ENCODE measurements at regions not wholly inside any gene's neighbourhood (a gene's known extent, or its start where the extent isn't known, plus 50 kb on each side); places are given as distances from the start of the nearest gene placed in this dataset.

DNA sequence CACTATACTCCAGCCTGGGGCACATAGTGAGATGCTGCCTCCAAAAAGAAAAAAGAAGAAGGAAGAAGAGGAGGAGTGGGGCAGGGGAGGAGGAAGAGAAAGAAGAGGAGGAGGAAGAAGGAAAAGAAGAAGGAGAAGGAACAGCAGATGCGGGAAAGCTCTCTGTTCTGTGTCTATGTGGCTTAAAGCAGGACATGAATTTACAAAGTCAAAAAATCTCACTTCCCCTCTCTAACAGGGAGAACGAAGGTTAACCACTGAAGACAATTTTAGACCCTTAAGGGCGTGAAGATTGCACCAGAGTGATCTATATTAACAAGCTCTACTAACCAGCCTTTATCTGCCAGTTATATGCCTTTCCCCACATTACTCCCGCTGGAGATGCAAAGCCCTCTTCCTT lies 258.9 kb downstream of the METTL4 start:
- DNase-seq (ENCODE audit: low read depth), result no peak

DNA sequence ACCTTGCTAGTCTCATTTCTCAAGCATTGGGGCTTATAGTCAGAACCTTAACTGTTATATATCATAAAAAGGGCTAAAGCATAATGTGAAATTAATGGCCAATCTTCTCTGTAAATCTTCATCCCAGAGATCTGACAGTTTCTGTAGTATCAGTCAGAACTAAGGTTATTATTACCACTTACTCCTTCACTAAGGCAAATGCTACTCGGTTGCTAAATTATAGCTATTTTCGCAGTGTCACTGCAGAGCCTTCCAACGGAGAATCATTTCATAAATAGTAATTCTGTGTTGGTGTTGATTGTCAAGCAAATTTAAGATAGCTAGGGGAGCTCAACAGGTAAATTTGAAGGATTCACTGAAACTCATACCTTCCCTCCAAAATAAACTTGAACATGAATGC lies 258.0 kb downstream of the METTL4 start:
- DNase-seq (ENCODE audit: low read depth), result no peak

DNA sequence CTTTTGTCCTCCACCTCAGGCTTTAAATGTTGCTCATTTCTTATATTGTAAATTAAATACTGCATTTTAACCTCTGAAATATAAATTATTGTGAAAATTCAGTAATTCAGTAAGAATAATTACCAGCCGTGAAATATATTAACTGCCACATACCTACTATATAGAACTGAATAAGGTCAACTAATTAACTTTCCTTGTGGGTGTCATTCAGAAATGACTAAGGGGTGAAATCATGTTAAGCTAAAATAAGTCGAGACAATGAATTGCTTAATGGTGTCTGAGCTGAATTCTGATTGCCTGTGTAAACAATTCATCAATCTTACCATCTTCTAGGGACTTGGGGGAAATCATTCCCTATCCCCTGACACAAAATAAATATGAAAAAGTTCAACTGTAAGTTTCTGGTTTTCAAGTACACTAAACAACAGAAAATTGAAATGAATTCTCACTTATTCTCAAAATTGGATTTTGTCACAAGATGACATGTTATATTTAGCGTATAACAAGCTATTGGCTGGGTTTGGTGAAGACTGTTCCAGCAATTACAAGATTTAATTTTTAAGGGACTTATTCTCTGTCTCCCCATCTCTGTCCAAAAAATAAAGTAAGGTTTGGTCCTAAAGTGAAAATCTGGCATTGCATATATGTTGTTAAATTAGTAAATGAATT lies 255.1 kb downstream of the METTL4 start:
- DNase-seq (ENCODE audit: low read depth), result no peak

DNA sequence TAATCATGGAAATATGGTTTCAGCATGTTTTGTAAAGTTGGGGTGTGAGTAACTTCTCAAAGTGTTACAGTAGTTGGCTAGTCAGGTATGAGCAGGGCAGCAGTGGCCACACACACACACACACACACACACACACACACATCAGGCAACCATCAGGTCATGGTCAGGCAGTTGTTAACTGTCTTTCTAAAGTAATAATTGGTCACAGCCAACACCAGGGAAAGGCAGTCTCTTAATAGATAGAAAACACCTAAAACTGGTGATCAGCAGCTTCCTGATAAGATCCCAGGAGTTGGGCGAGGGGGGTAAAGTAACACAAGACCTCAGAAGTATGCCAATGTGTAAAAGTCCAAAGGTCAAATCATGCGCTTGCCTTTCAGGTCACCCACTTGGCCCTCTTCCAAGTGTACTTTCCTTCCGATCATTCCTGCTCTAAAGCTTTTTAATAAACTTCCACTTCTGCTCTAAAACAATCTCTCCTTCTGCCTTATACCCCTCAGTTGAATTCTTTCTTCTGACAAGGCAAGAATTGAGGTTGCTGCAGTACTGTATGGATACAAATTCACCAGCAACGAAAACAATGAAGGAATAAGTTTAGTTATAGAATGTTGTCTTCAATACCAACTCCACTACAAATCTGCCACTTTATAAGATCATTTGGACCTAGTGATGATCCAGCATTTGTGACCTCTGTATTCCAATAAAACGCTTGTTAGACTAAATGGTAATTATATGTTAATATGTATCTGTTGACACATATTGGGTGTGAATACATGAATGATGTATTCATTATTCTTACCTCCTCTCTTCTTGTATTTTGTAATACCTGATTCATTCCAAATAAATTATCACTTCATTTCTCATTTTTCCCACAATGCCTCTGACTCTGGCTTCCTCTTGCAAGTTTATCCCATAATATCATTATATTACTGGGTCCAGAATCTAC lies 254.3 kb downstream of the METTL4 start:
- no peak for DNase-seq (ENCODE audit: low read depth)

DNA sequence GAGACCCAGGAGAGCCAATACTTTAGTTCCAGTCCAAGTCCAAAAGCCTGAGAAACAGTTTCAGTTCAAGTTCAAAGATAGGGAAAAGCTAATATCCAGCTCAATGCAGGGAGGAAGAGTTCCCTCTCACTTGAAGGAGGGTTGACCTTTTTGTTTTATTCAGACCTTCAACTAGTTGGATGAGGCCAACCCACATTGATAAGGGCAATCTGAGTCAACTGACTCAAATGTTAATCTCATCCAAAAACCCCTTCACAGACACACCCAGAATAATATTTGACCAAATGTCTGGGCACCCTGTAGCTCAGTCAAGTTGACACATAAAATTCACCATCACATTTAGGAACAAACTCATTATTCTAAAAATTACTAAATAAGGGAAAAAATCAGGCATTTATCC lies 246.8 kb downstream of the METTL4 start:
- no peak for DNase-seq (ENCODE audit: low read depth)

DNA sequence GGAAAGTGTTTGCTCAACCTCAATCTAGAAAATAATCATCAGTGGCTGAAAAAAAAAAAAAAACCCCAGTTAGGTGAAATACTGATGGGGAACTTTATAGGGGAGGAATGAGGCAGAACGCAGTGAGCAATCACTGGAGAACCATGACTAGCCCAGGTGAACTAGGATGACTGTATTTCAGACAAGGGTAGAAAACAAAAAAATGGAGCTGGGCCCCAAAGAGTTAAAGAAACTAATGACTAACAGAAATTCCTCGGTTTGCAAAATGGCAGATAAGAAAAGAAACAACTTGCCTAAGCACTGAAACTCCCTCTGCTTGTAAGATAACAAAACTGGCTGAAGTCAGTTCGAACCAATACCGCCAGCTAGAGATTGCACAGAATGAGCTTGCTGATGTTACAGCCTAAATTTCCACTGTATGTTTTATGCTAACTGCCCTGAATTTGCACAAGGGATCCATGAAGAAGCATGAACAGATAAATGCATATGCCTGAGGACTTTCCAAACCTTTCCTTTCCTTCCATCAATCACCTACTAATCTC lies 245.9 kb downstream of the METTL4 start:
- no peak for DNase-seq (ENCODE audit: low read depth)

DNA sequence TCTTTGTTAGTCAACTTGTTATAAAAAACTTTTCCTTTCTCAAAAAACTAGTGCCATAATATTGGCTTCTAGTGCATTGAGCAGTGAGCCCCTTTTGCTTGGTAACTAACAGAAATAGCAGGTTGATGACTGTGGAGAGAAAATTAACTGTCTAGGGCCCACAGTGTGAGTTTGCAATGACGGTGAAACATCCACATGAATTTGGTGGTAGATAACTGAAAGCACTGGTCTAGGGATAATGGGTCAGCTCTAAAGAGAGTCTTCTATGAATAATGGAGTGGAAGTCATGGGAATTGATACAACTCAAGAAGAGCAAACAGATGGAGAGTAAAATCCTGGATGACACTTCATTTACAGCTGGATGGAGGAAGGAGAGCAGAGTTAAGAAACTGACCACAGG lies 245.4 kb downstream of the METTL4 start:
- DNase-seq (ENCODE audit: low read depth), result no peak

DNA sequence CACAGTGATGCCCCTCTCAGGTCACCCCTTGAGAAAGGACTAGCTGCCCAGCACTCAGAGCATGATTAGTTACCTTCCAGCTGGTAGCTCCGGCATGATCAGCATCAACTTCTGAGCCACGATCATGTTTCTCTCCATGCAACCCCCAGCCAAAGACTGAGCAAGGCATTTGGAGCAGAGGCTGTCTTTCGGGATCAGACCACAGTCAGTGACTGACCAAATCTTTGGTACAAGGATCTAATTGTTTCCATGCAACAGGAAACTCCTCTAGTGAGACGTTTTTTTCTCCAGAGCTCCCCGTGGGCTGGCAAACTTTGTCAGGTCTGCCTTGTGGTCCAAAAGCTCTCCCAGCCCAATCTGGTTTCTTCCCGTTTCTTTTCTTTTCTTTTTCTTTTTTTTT lies 244.3 kb downstream of the METTL4 start:
- DNase-seq (ENCODE audit: low read depth), result no peak

DNA sequence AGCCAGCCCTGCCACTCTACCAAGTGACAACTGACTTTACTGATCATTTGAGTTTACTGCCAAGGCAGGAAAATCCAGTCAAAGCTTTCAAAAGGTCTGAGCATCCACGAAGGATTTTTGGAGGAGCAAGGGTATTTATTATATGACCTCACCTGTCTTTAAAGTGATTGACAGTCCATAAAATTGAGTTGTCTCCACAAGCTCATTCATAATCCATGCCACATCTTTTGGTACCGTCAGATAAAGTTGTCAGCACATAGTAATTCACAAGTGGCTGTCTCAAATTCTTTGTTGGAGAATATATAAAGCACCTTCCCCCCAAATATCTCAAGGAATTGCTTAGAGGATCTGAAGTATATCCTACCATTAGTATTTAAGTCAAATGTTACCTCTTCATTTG lies 240.5 kb downstream of the METTL4 start:
- no peak for DNase-seq (ENCODE audit: low read depth)

DNA sequence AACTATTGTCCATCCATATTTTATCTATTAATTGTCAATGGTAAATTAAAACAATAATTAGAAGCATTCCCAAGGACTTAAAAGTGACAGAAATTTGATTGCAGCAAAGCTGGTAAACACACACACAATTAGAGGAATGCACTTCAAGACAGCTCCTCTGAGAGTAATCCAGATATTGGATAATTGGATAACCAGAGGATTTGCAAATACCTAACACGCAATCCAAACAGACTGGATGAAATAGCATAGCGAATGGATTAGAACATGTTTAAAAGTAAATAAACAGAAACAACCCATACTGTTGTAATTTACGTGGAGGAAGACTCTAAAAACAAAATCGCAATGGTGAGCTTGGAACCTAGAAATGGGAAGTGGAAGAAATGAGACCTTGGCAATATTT lies 239.8 kb downstream of the METTL4 start:
- DNase-seq (ENCODE audit: low read depth), result no peak

DNA sequence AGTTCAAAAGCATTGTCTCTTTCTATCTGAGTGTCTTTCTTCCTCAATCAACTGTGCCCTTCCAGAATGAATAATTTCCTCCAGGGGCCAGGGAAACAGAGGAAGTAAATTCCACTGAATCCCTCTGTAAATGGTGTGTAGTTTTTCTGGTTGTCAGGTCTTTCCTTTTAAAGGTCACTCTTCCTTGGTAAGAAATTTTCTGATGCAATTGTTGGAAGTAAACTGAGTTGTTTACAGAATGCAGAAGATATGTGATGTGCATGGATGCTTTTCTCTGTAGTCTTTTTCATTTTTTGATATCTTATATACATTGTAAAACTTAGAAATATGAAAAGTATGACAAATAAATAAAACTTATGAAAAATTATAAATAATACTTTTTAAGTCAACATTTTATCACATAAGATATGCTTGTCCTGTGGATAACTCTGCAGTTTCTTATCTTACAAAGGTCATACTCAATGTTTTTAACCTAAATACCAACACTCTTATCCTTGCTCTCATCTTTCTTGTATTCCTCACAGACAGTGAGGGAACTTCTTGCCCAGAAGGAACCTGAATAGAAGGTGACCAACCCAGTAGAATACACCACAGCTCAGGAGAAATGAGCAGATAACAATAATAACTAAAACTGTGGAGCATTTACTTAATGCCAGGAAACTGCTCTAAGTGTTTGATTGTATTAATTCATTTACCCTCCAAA lies 234.5 kb downstream of the METTL4 start:
- DNase-seq (ENCODE audit: low read depth), result no peak

DNA sequence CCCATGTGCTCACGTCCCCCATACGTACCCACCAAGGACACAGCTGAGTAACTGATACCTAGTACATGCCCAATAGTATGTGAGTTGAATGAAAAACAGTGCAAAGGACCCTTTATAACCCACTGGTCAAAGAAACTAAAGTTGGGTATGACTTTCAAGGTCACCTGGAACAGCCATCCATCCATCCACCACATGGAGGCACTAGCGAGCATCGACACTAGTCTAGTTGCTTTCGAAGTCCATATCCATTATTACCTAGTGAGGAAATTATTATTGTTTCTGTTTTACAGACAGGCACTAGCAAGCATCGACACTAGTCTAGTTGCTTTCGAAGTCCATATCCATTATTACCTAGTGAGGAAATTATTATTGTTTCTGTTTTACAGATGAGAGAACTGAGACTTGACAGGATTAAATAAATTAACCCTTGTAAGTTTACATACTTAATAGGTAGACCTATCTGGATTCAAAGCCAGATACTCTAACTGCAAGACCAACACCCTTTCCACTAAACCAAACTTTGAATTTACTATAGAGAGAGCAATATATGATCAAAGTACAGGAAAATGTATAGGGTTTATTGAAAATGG lies 233.7 kb downstream of the METTL4 start:
- no peak for DNase-seq (ENCODE audit: low read depth)

DNA sequence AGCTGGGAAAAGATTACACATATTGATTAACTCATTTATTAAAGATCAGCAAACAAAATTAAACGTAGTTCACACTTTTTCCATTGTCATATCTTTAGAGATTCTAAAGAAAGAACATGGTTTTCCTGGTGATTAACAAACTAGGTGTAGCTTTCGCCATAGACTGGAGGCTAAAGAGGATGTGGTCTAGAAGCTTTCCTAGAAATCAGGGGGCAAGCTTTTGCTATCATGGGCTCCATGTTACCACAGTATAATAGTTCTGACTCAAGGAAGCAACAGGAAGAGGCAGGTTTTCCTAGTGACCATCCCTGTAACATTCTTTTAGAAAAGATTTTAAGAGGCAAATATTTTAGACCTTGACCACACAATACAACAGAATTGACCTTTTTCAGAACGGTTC lies 232.7 kb downstream of the METTL4 start:
- no peak for DNase-seq (ENCODE audit: low read depth)

DNA sequence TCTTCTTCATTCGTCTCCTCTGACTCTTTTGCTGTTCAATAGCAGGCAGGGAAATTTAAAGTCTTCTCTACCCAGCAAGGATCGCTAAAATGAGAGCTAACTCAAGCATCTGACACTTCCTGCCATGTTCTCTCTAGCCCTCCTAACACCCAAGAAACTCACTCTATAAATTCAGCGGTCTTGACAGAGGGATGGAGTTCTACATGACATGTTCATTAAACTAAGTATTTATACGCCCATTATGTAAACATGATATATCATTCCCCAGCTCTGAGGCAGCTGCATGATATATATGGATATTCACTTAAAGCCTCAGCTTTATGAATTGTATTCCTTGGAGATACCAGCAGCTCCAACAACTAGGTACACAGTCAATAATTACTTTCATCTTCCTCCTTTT lies 231.0 kb downstream of the METTL4 start:
- no peak for DNase-seq (ENCODE audit: low read depth)

DNA sequence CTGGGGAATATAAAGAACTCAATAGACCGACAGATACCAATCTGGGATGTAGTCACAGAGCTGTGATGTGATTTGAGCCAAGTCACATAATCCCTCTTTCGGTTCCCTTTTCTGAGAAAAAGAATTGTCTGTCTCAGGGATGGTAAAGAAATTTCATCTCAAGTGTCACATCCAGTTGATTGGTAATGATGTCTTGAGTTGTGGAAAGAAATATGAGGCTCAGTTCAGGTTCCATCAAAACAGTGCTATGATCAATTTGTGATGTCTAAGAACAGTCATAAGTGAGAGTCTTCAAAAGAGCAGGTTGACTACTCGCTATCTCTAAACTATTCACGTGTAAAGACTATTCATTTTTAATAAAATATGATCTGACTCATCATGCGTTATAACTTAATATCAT lies 223.3 kb downstream of the METTL4 start:
- DNase-seq (ENCODE audit: low read depth), result no peak

DNA sequence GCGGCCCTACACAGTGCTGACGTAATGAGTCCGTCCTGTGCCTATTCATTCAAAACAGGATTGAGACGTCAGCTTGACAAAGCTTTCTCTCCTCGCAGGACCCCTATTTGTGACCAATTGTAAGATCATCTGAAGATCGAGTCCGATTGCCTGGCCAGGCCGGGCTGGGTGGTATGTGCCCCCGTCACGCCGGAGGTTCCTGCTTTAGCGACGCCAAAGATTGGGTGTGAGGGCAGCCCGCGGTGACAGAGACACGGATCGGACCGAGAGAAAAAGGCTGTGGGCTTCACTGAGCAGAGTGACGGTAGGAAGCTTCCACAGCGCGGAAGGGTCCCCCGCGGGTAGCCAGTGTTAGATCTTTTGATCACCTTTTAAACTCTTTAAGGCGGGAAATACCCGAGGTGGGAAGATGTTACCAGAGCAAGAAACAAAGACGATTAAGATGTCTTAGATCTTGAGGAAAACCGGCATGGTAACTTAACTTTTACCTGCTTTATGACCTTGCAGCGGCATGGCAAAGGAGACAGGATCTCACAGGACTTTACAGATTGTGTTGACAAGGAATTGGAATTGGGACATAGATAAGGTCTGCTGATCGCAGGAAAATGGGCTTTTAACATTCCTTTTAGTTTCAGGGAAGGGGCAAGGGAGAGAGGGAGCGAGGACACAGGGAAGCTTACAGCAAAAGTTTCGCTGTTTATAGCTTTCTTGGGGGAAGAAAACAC lies 220.0 kb downstream of the METTL4 start:
- no peak for DNase-seq (ENCODE audit: low read depth)

DNA sequence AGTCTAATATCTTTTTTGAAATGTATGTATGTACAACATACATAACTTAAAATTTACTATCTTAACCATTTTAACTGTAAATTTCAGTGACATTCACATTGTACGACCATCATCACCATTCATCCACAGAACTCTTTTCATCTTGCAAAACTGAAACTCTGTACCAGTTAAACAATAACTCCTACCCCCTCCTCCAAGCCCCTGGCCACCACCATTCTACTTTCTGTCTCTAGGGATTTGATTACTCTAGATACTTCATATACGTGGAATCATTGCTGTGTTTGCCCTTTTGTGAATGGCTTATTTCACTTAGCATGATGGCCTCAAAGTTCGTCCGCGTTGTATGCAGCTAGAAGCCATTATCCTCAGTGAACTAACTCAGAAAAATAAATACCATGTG lies 217.0 kb downstream of the METTL4 start:
- DNase-seq (ENCODE audit: low read depth), result no peak

DNA sequence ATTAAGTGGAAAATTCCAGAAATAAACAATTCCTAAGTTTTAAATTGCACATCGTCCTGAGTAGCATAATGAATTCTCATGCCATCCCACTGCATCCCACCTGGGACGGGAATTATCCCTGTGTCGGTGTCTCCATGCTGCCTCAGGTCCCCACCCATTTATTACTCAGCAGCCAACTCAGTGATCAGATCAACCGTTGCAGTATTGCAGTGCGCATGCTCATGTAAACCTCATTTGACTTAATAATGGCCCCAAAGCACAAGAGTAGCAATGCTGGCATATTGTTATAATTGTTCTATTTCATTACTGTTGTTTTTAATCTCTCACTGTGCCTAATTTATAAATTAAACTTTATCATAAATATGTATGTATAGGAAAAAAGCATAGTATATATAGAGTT lies 214.4 kb downstream of the METTL4 start:
- no peak for DNase-seq (ENCODE audit: low read depth)

DNA sequence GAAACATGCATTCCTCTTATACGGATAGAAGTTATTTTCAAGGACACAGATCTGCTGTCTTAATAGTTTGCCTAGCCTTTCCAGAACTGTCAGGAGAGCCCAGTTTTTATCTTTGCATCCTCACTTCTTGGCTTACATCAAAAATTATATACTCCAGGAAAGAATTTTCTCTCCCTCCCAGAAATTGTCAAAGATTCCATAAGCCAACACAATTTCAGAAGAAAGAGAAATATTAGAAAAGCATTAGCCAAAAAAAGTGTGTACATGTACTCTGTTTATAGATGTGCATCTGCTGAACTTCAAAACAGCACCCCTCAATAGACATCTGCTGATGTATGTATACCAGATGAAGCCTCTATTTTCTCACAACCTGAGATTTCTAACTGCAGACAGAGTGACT lies 210.4 kb downstream of the METTL4 start:
- no peak for DNase-seq (ENCODE audit: low read depth)

DNA sequence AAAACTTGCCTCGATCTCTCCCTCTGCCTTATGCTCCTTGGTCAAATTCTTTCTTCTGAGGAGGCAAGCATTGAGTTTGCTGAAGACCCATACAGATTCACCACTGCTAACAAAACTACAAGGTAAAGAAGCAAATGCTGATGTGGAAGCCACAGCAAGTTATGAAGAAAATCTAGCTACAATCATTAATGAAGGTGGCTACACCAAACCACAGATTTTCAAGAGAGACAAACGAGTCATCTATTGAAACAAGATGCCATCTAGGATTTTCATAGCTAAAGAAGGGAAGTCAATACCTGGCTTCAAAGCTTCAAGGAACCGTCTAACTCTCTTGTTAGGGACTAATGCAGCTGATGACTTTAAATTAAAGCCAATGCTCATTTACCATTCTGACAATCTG lies 203.2 kb downstream of the METTL4 start:
- no peak for DNase-seq (ENCODE audit: low read depth)

DNA sequence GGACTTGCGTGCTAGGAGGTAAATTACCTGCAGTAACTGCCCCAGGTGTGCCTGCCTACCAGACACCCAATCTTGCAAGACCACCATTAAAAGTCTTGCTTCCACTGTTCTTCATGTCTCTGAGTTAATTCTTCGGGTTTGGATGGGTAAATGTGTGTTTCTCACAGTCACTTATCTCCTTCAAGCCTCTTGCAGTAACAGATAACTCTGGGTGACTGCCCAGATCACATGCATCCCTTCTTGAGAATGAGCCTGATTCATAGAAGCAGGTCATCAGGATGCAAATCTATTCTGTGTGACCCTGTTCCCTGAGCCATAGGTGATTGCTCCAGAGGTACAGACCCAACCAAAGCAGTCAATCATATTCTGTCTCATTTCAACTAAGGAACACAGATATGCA lies 194.6 kb downstream of the METTL4 start:
- DNase-seq (ENCODE audit: low read depth), result no peak

DNA sequence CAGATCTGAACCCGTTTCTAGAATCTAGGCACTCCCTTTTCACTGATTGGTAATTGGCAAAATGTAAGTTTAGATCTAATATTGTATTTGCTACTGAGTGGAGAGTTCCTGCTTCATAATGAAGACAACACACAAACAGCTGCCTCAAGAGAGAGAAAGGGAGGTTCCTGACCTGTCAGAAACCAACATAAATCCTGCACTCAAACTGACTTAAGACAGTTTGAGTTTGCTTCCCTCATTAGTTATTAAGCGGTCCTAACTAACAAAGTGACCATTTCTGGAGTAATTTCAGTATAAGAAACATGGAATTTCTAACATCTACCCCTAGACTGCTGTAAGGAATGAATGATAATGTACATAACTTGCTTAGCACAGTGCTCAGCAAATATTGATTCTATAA lies 191.2 kb downstream of the METTL4 start:
- no peak for DNase-seq (ENCODE audit: low read depth)

Data from activated T-helper 1 cell treated with Interleukin-2 at 50 U/mL for 16 hours (primary cell).